ENCODE measurements at regions not wholly inside any gene's neighbourhood (a gene's known extent, or its start where the extent isn't known, plus 50 kb on each side); places are given as distances from the start of the nearest gene placed in this dataset.

- TF ChIP-seq, protein P1, sequence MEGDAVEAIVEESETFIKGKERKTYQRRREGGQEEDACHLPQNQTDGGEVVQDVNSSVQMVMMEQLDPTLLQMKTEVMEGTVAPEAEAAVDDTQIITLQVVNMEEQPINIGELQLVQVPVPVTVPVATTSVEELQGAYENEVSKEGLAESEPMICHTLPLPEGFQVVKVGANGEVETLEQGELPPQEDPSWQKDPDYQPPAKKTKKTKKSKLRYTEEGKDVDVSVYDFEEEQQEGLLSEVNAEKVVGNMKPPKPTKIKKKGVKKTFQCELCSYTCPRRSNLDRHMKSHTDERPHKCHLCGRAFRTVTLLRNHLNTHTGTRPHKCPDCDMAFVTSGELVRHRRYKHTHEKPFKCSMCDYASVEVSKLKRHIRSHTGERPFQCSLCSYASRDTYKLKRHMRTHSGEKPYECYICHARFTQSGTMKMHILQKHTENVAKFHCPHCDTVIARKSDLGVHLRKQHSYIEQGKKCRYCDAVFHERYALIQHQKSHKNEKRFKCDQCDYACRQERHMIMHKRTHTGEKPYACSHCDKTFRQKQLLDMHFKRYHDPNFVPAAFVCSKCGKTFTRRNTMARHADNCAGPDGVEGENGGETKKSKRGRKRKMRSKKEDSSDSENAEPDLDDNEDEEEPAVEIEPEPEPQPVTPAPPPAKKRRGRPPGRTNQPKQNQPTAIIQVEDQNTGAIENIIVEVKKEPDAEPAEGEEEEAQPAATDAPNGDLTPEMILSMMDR (IDR thresholded peaks at IDR 0.05) = no peak
- TF ChIP-seq EZH2 (IDR thresholded peaks at IDR 0.05; ENCODE audit: borderline replicate concordance, insufficient read depth, low read depth, low read length, poor library complexity, severe bottlenecking) = no peak
- Mint-ChIP-seq H3K4me3 (no peak overlapping the region), H3K4me1 (no peaks in the 10 kb centered on the region), H3K9me3 (ENCODE audit: insufficient read depth) (peaks cover 4% of the 10 kb centered on the region), H3K27me3 (peaks cover 14% of the 10 kb centered on the region), H3K27ac (no peak overlapping the region)
- Histone ChIP-seq H3K4me3 (ENCODE audit: control extremely low read depth in 1 of 5, extremely low read depth in 1 of 5, insufficient read depth in 1 of 5, low read depth in 2 of 5, low read length in 4 of 5) (no peak overlapping the region), H4K20me1 (ENCODE audit: control insufficient read depth, insufficient read depth, low read length, poor library complexity, severe bottlenecking) (no peaks in the 10 kb centered on the region), H3K4me2 (replicated peaks; ENCODE audit: low read depth, low read length, poor library complexity, severe bottlenecking) (no peak overlapping the region), H3K9ac (ENCODE audit: low read length) (no peak overlapping the region), H3K27ac (ENCODE audit: low read length in 2 of 2) (no peak overlapping the region), H3K4me1 (ENCODE audit: control insufficient read depth in 2 of 2, insufficient read depth in 2 of 2, low read length in 2 of 2) (no peaks in the 10 kb centered on the region), H3K79me2 (ENCODE audit: control insufficient read depth, insufficient read depth, low read length) (no peaks in the 10 kb centered on the region), H3K9me3 (ENCODE audit: control extremely low read depth in 1 of 3, control insufficient read depth in 2 of 3, insufficient read depth in 1 of 3, low read length in 2 of 3) (peaks cover 0 to 19% (median 3%) of the 10 kb centered on the region in 3 donors), H3K27me3 (replicated peaks in 1 of 4; ENCODE audit: control extremely low read depth in 1 of 4, control insufficient read depth in 3 of 4, insufficient read depth in 4 of 4, low read length in 3 of 4) (peaks cover 0 to 23% (median 6%) of the 10 kb centered on the region in 4 experiments), H3K36me3 (replicated peaks in 1 of 2; ENCODE audit: control extremely low read depth in 1 of 2, control insufficient read depth in 1 of 2, extremely low read depth in 1 of 2, insufficient read depth in 2 of 2, low read length in 1 of 2) (no peaks in the 10 kb centered on the region), H2AFZ (ENCODE audit: insufficient read depth, low read depth, low read length, poor library complexity, severe bottlenecking) (no peak overlapping the region)
- intact Hi-C loops (cut with micrococcal nuclease) = no loop called here
- no peak for DNase-seq
- WGBS (ENCODE audit: insufficient coverage) = 86% methylated on average over 7 of the region's 7 CpGs
- ChIA-PET POLR2A (no interaction called here), CTCF (no interaction called here)
- ATAC-seq (ENCODE audit: low read depth) = no peak
Observed at GRCh38 chrX:1902901-1903235, 288.0 kb downstream of the ASMT start.

- Histone ChIP-seq H3K4me2 (replicated peaks; ENCODE audit: low read depth, low read length, poor library complexity, severe bottlenecking) (no peak overlapping the region), H3K9me3 (ENCODE audit: control extremely low read depth in 1 of 3, control insufficient read depth in 2 of 3, insufficient read depth in 1 of 3, low read length in 2 of 3) (peaks cover 0 to 19% (median 3%) of the 10 kb centered on the region in 3 donors), H3K27me3 (replicated peaks in 1 of 4; ENCODE audit: control extremely low read depth in 1 of 4, control insufficient read depth in 3 of 4, insufficient read depth in 4 of 4, low read length in 3 of 4) (peaks cover 0 to 20% (median 6%) of the 10 kb centered on the region in 4 experiments), H4K20me1 (ENCODE audit: control insufficient read depth, insufficient read depth, low read length, poor library complexity, severe bottlenecking) (no peaks in the 10 kb centered on the region), H3K9ac (ENCODE audit: low read length) (no peak overlapping the region), H3K79me2 (ENCODE audit: control insufficient read depth, insufficient read depth, low read length) (no peaks in the 10 kb centered on the region), H3K36me3 (replicated peaks in 1 of 2; ENCODE audit: control extremely low read depth in 1 of 2, control insufficient read depth in 1 of 2, extremely low read depth in 1 of 2, insufficient read depth in 2 of 2, low read length in 1 of 2) (no peaks in the 10 kb centered on the region), H3K27ac (ENCODE audit: low read length in 2 of 2) (no peak overlapping the region), H3K4me1 (ENCODE audit: control insufficient read depth in 2 of 2, insufficient read depth in 2 of 2, low read length in 2 of 2) (no peaks in the 10 kb centered on the region), H2AFZ (ENCODE audit: insufficient read depth, low read depth, low read length, poor library complexity, severe bottlenecking) (no peak overlapping the region), H3K4me3 (ENCODE audit: control extremely low read depth in 1 of 5, extremely low read depth in 1 of 5, insufficient read depth in 1 of 5, low read depth in 2 of 5, low read length in 4 of 5) (no peak overlapping the region)
- TF ChIP-seq, protein P1 (IDR thresholded peaks at IDR 0.05) = no peak
- TF ChIP-seq EZH2 (IDR thresholded peaks at IDR 0.05; ENCODE audit: borderline replicate concordance, insufficient read depth, low read depth, low read length, poor library complexity, severe bottlenecking) = no peak
- POLR2A ChIA-PET = no interaction called here
- Mint-ChIP-seq H3K4me1 (no peaks in the 10 kb centered on the region), H3K9me3 (ENCODE audit: insufficient read depth) (peaks cover 4% of the 10 kb centered on the region), H3K27ac (no peak overlapping the region), H3K27me3 (peaks cover 10% of the 10 kb centered on the region), H3K4me3 (no peak overlapping the region)
- 94% methylated on average over 13 of the region's 17 CpGs for WGBS (ENCODE audit: insufficient coverage)
- intact Hi-C loops (cut with micrococcal nuclease) = no loop called here
- CTCF ChIA-PET = no interaction called here
- DNase-seq (no peak), ATAC-seq (ENCODE audit: low read depth) (no peak)
Observed at GRCh38 chrX:1903236-1903935, 288.5 kb downstream of the ASMT start.
